Pancreas (tissue), 10 donors: ENCODE measurements at regions not wholly inside any gene's neighbourhood (a gene's known extent, or its start where the extent isn't known, plus 50 kb on each side); places are given as distances from the start of the nearest gene placed in this dataset.

ENCODE experiments used
- ATAC-seq, 4 donors: fragments of 200-7000 bp; cut with Tn5 transposase; one replicate each; pipeline versions ENCODE4 v1.8.0 to v1.9.1; 2020; ENCODE audit warnings: mild to moderate bottlenecking in 4 of 4, moderate library complexity in 4 of 4
- DNase-seq, 6 donors: peaks; one replicate each; pipeline ENCODE4 v3.0.0-alpha.2; 2020
- FAIRE-seq: peaks from 2 replicates; lab custom pipeline; 2012; peaks lifted over from hg19 to GRCh38; lab: Jason Lieb, UNC
- H3K27ac ChIP-seq, 4 donors: fragments of 200-600 bp; sonication (generic); 1 replicate in 3 of 4; 2 replicates in 1 of 4; pipeline versions ENCODE4 v1.5.0 to v1.8.0; 2020
- H3K27me3 ChIP-seq, 4 donors: fragments of 200-600 bp; one replicate each; pipeline ENCODE4 v1.8.0; 2021
- H3K36me3 ChIP-seq, 3 donors: fragments of 200-600 bp; sonication (generic) in 1 of 3; one replicate each; pipeline versions ENCODE4 v1.5.0 to v1.8.0; 2020 to 2021
- H3K4me1 ChIP-seq, 3 donors: fragments of 200-600 bp; one replicate each; pipeline ENCODE4 v1.8.0; 2021
- H3K4me3 ChIP-seq, 4 donors: fragments of 200-600 bp; sonication (generic) in 2 of 4; one replicate each; pipeline versions ENCODE4 v1.5.0 to v1.8.0; 2020 to 2021
- H3K9me3 ChIP-seq, 4 donors: fragments of 200-600 bp; one replicate each; pipeline ENCODE4 v1.8.0; 2021
- CTCF ChIP-seq, 4 donors: fragments of 200-600 bp; sonication (generic) in 3 of 4; IDR thresholded peaks; one replicate each; pipeline versions ENCODE4 v1.5.0 to v1.8.0; 2021; ENCODE audit warnings: antibody characterized with exemption in 4 of 4
- WGBS, 2 donors: extraction: QIAGEN DNeasy Blood & Tissue Kit; methylation state at CpG; one replicate each; pipeline ENCODE4 v1.1.7; 2013; 5-methylcytosine and 5-hydroxymethylcytosine counted together
- intact Hi-C, 3 donors: fragments of 100-400 bp; cut with DNase I; formaldehyde crosslinking; loops; one replicate each; pipeline versions ENCODE4 v1.11.1 to v1.14.2; 2022
- donor health status: healthy with polysubstance abuse.
- donor health status: DM: no; HTN: no; CAD: no; lungs with moderate emphysema.
- donor health status: DM: no; HTN: no; CAD: no.
- donor health status: control.
- donor health status: control.
- donor health status: Bipolar disorder and iron deficiency.
- donor health status: DM: yes; HTN: yes; CAD: no.
- donor health status: DM: no; HTN: no; CAD: no.
- donor health status: DM: no; HTN: no; CAD: no.
- donor health status: DM: yes; HTN: yes; CAD: no.

GRCh38 chr14:29075761-29076160 is 309.2 kb downstream of the FOXG1 start:
- FAIRE-seq (no peak), ATAC-seq (no peak)

GRCh38 chr14:29077916-29078315 is 311.3 kb downstream of the FOXG1 start:
- FAIRE-seq, result no peak
- Histone ChIP-seq H3K27ac (no peak overlapping the region), H3K4me1 (no peaks in the 10 kb centered on the region), H3K4me3 (no peak overlapping the region), H3K9me3 (no peaks in the 10 kb centered on the region), H3K27me3 (no peaks in the 10 kb centered on the region), H3K36me3 (no peaks in the 10 kb centered on the region)
- ATAC-seq, result no peak
- no peak for DNase-seq
- intact Hi-C loops, result no loop called here
- WGBS, 2 donors, result 57 to 79% methylated on average over 2 of the region's 2 CpGs
- no peak for TF ChIP-seq CTCF (IDR thresholded peaks at IDR 0.05)

More at GRCh38 chr14:29075761-29076160, 309.2 kb downstream of the FOXG1 start:
- Histone ChIP-seq H3K4me1 (no peaks in the 10 kb centered on the region), H3K36me3 (no peaks in the 10 kb centered on the region), H3K4me3 (no peak overlapping the region), H3K27ac (no peak overlapping the region), H3K27me3 (no peaks in the 10 kb centered on the region), H3K9me3 (no peaks in the 10 kb centered on the region)
- no peak for DNase-seq
- TF ChIP-seq CTCF (IDR thresholded peaks at IDR 0.05), result no peak
- intact Hi-C loops, result no loop called here

- ATAC-seq, result no peak
- no peak for FAIRE-seq
- H3K4me1 ChIP-seq, result no peaks in the 10 kb centered on the region
- WGBS, 2 donors, result 72 to 82% methylated on average over 3 of the region's 3 CpGs
- H3K4me3 ChIP-seq, result no peak overlapping the region
- no peak for DNase-seq
- no peaks in the 10 kb centered on the region for H3K36me3 ChIP-seq
- no peaks in the 10 kb centered on the region for H3K9me3 ChIP-seq
- no peaks in the 10 kb centered on the region for H3K27me3 ChIP-seq
- no peak for TF ChIP-seq CTCF (IDR thresholded peaks at IDR 0.05)
- intact Hi-C loops, result no loop called here
- no peak overlapping the region for H3K27ac ChIP-seq
Observed at GRCh38 chr14:29078810-29079522, 312.4 kb downstream of the FOXG1 start.

- H3K9me3 ChIP-seq, result no peaks in the 10 kb centered on the region
- no peak for DNase-seq
- 11% methylated on average over 3 of the region's 3 CpGs for WGBS, 2 donors
- no peak for FAIRE-seq
- TF ChIP-seq CTCF (IDR thresholded peaks at IDR 0.05), result no peak
- H3K36me3 ChIP-seq, result no peaks in the 10 kb centered on the region
- no peaks in the 10 kb centered on the region for H3K4me1 ChIP-seq
- no peak overlapping the region for H3K4me3 ChIP-seq
- H3K27me3 ChIP-seq, result no peaks in the 10 kb centered on the region
- ATAC-seq, result no peak
- intact Hi-C loops, result no loop called here
- H3K27ac ChIP-seq, result no peak overlapping the region
Observed at GRCh38 chr14:29085546-29085945, 319.0 kb downstream of the FOXG1 start.

GRCh38 chr14:29089849-29090248 is 323.3 kb downstream of the FOXG1 start:
- Histone ChIP-seq H3K4me3 (no peak overlapping the region), H3K9me3 (no peaks in the 10 kb centered on the region), H3K4me1 (no peaks in the 10 kb centered on the region), H3K27ac (no peak overlapping the region), H3K27me3 (no peaks in the 10 kb centered on the region), H3K36me3 (no peaks in the 10 kb centered on the region)
- WGBS, 2 donors, result 7 to 11% methylated on average over 1 of the region's 1 CpG
- FAIRE-seq (no peak), DNase-seq (no peak), ATAC-seq (no peak)
- intact Hi-C loops, result no loop called here
- TF ChIP-seq CTCF (IDR thresholded peaks at IDR 0.05), result no peak
